IPS-20b (cell line): ENCODE measurements at regions not wholly inside any gene's neighbourhood (a gene's known extent, or its start where the extent isn't known, plus 50 kb on each side); places are given as distances from the start of the nearest gene placed in this dataset.
"Not testable (repeated sequence)": the region's sequence is repeated elsewhere in the genome, so short reads cannot be mapped to it uniquely, and the experiment has no call there.

Source experiments
- H3K27ac ChIP-seq: one replicate; pipeline ENCODE4 v1.5.1; 2013; ENCODE audit warnings: low read length
- H3K27me3 ChIP-seq: 2 replicates; pipeline ENCODE4 v1.6.1; 2013; ENCODE audit warnings: mild to moderate bottlenecking, low read length, inconsistent platforms; ENCODE audit not compliant: insufficient read depth
- H3K36me3 ChIP-seq: 2 replicates; pipeline ENCODE4 v1.6.1; 2013; ENCODE audit warnings: low read depth, mild to moderate bottlenecking, inconsistent platforms, low read length, moderate library complexity; ENCODE audit not compliant: insufficient read depth
- H3K4me1 ChIP-seq: 2 replicates; pipeline ENCODE4 v1.6.1; 2013; ENCODE audit warnings: mild to moderate bottlenecking, control low read depth, inconsistent platforms, low read length, moderate library complexity; ENCODE audit not compliant: insufficient read depth
- H3K4me3 ChIP-seq: 2 replicates; pipeline ENCODE4 v1.5.1; 2013; ENCODE audit warnings: mild to moderate bottlenecking, low read length, inconsistent platforms
- H3K9ac ChIP-seq: 2 replicates; pipeline ENCODE4 v1.6.1; 2013; ENCODE audit warnings: low read depth, mild to moderate bottlenecking, inconsistent platforms, low read length, moderate library complexity
- H3K9me3 ChIP-seq: 2 replicates; pipeline ENCODE4 v1.6.1; 2013; ENCODE audit warnings: mild to moderate bottlenecking, low read depth, low read length, inconsistent platforms; ENCODE audit not compliant: insufficient read depth

DNA sequence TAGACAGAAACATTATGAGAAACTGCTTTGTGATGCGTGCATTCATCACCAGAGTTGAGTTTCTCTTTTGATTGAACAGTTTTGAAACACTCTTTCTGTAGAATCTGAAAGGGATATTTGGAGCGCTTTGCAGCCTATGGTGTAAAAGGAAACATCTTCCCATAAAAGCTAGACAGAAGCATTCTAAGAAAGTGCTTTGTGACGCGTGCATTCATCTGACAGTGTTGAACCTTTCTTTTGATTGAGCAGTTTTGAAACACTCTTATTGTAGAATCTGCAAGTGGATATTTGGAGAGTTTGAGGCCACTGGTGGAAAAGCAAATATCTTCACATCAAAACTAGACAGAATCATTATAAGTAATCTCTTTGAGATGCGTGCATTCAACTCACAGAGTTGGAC is 3131.6 kb downstream of the TUBA3C start:
- not testable (repeated sequence) for H3K9me3 ChIP-seq, H3K36me3 ChIP-seq, H3K9ac ChIP-seq, H3K27me3 ChIP-seq, H3K4me3 ChIP-seq, H3K4me1 ChIP-seq, H3K27ac ChIP-seq

DNA sequence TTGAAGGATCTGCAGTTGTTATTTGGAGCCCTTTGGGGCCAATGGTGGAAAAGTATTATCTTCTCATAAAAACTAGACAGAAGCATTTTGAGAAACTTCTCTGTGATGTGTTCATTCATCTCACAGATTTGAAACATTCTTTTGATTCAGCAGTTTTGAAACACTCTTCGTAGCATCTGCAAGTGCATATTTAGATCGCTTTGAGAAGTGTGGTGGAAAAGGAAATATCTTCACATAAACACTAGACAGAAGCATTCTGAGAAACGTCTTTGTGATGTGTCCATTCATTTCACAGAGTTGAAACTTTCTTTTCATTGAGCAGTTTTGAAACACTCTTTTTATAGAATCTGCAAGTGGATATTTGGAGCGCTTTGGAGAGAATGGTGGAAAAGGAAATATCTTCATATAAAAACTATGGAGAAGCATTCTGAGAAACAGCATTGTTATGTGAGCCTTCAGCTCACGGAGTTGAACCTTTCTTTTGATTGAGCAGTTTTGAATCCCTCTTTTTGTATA is 3164.1 kb downstream of the TUBA3C start:
- not testable (repeated sequence) for H3K27ac ChIP-seq, H3K27me3 ChIP-seq, H3K9ac ChIP-seq, H3K4me3 ChIP-seq, H3K36me3 ChIP-seq, H3K4me1 ChIP-seq
- H3K9me3 ChIP-seq, result peaks cover 76% of the 10 kb centered on the region

DNA sequence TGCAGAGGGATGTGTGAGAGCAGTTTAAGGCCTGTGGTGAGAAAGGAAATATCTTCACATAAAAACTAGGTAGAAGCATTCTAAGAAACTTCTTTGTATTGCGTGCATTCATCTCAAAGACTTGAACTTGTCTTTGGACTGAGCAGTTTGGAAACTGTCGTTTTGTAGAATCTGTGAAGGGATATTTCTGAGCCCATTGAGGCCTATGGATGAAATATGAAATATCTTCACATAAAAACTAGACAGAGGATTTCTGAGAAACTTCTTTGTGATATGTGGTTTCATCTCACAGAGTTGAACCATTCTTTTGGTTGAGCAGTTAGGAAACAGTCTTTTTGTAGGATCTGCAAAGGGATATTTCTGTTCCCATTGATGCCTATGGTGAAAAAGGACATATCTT is 3173.4 kb downstream of the TUBA3C start:
- H3K4me3 ChIP-seq, H3K27me3 ChIP-seq, H3K36me3 ChIP-seq, H3K4me1 ChIP-seq, H3K9ac ChIP-seq, H3K27ac ChIP-seq: not testable (repeated sequence)
- H3K9me3 ChIP-seq, result peaks cover 60% of the 10 kb centered on the region
